GM06990 (cell line): ENCODE measurements at regions not wholly inside any gene's neighbourhood (a gene's known extent, or its start where the extent isn't known, plus 50 kb on each side); places are given as distances from the start of the nearest gene placed in this dataset.
A peak's percentile ranks its signal among the peaks of the same experiment; 100 is the strongest.

Experiments used
- DNase-seq: peaks from one replicate; pipeline ENCODE4 v3.0.0-alpha.2; 2011; ENCODE audit not compliant: insufficient read length; ENCODE audit errors: extremely low read depth
- H3K27me3 ChIP-seq: replicated peaks from 2 replicates; pipeline ENCODE4 v1.6.0; 2011; ENCODE audit warnings: low read length; ENCODE audit not compliant: control insufficient read depth, insufficient read depth
- H3K36me3 ChIP-seq: 2 replicates; pipeline ENCODE4 v1.5.1; 2011; ENCODE audit warnings: low read length; ENCODE audit not compliant: control insufficient read depth, insufficient read depth
- H3K4me3 ChIP-seq: replicated peaks from 2 replicates; pipeline ENCODE4 v1.5.1; 2011; ENCODE audit warnings: low read depth, mild to moderate bottlenecking, control low read depth, low read length
- CTCF ChIP-seq: IDR thresholded peaks from 2 replicates; pipeline ENCODE4 v1.5.1; 2011; ENCODE audit warnings: low read length, control low read depth, mild to moderate bottlenecking, inconsistent platforms; ENCODE audit not compliant: insufficient read depth, poor library complexity, severe bottlenecking

GRCh38 chr2:38509947-38510326, 92.8 kb downstream of the HNRNPLL start:
- no peak for TF ChIP-seq CTCF
- DNase-seq, result no peak
- Histone ChIP-seq H3K27me3 (no peaks in the 10 kb centered on the region; the same call in 1 of the 2 replicates), H3K4me3 (no peak overlapping the region), H3K36me3 (no peaks in the 10 kb centered on the region)

GRCh38 chr2:38509314-38509946, 93.3 kb downstream of the HNRNPLL start:
- no peak for TF ChIP-seq CTCF
- DNase-seq, result no peak
- Histone ChIP-seq H3K27me3 (no peaks in the 10 kb centered on the region; the same call in 1 of the 2 replicates), H3K4me3 (no peak overlapping the region), H3K36me3 (no peaks in the 10 kb centered on the region)

- peak; percentile 84 for TF ChIP-seq CTCF
- Histone ChIP-seq H3K36me3 (no peaks in the 10 kb centered on the region), H3K27me3 (no peaks in the 10 kb centered on the region; the same call in 1 of the 2 replicates), H3K4me3 (no peak overlapping the region)
- DNase-seq, result peak; percentile 50
Measured at GRCh38 chr2:38508311-38509039, 94.3 kb downstream of the HNRNPLL start.

- H3K4me3 ChIP-seq, result no peak overlapping the region
- no peak for DNase-seq
- H3K36me3 ChIP-seq, result no peaks in the 10 kb centered on the region
- no peaks in the 10 kb centered on the region; the same call in 1 of the 2 replicates for H3K27me3 ChIP-seq
- TF ChIP-seq CTCF, result no peak
Measured at GRCh38 chr2:38507712-38508111, 95.0 kb downstream of the HNRNPLL start.

GRCh38 chr2:38505779-38506178, 96.9 kb downstream of the HNRNPLL start:
- Histone ChIP-seq H3K4me3 (no peak overlapping the region), H3K27me3 (no peaks in the 10 kb centered on the region), H3K36me3 (no peaks in the 10 kb centered on the region)
- TF ChIP-seq CTCF, result no peak
- no peak for DNase-seq

GRCh38 chr2:38504169-38504568, 98.6 kb downstream of the HNRNPLL start:
- Histone ChIP-seq H3K27me3 (no peaks in the 10 kb centered on the region), H3K4me3 (no peak overlapping the region), H3K36me3 (no peaks in the 10 kb centered on the region)
- no peak for TF ChIP-seq CTCF
- no peak for DNase-seq
